Renal cortical epithelial cell (primary cell): ENCODE measurements at regions not wholly inside any gene's neighbourhood (a gene's known extent, or its start where the extent isn't known, plus 50 kb on each side); places are given as distances from the start of the nearest gene placed in this dataset.

ENCODE experiments used
- DNase-seq: peaks from one replicate; pipeline ENCODE4 v3.0.0-alpha.2; 2011; ENCODE audit warnings: low read depth

GRCh38 chr6:26149240-26149639, 62.0 kb downstream of the HFE start:
- DNase-seq: no peak

GRCh38 chr6:26152226-26153101, 65.2 kb downstream of the HFE start:
- DNase-seq: peak; percentile 65

- peak; percentile 11 for DNase-seq
Measured at GRCh38 chr6:26155061-26155930, 68.1 kb downstream of the HFE start.

GRCh38 chr6:26156105-26156849, 69.0 kb downstream of the HFE start:
- peak; percentile 73 for DNase-seq

- DNase-seq: peak; percentile 41
Measured at GRCh38 chr6:26156850-26157250, 69.6 kb downstream of the HFE start.

GRCh38 chr6:26157251-26158075, 70.2 kb downstream of the HFE start:
- peak; percentile 100 for DNase-seq

GRCh38 chr6:26158076-26158580, 70.9 kb downstream of the HFE start:
- DNase-seq: no peak

GRCh38 chr6:26158581-26159356, 71.5 kb downstream of the HFE start:
- DNase-seq: peak; percentile 40

- peak; percentile 56 for DNase-seq
Measured at GRCh38 chr6:26159357-26160273, 72.4 kb downstream of the HFE start.

GRCh38 chr6:26161322-26161721, 74.1 kb downstream of the HFE start:
- DNase-seq: no peak

GRCh38 chr6:26162399-26162798, 75.2 kb downstream of the HFE start:
- no peak for DNase-seq

GRCh38 chr6:26163427-26164119, 76.3 kb downstream of the HFE start:
- DNase-seq: no peak

GRCh38 chr6:26164120-26164505, 76.9 kb downstream of the HFE start:
- no peak for DNase-seq

GRCh38 chr6:26165261-26165790, 78.1 kb downstream of the HFE start:
- DNase-seq: no peak

- DNase-seq: peak; percentile 30
Measured at GRCh38 chr6:26170181-26170580, 83.0 kb downstream of the HFE start.

- no peak for DNase-seq
Measured at GRCh38 chr6:26170951-26171841, 84.0 kb downstream of the HFE start.

- DNase-seq: peak; percentile 36
Measured at GRCh38 chr6:26172608-26172968, 85.4 kb downstream of the HFE start.
